ENCODE measurements at regions not wholly inside any gene's neighbourhood (a gene's known extent, or its start where the extent isn't known, plus 50 kb on each side); places are given as distances from the start of the nearest gene placed in this dataset.

- DNase-seq = no peak
Measured at GRCh38 chr11:104442321-104442720, 278.4 kb upstream of the PDGFD start.

GRCh38 chr11:104435494-104435893 is 271.5 kb upstream of the PDGFD start:
- DNase-seq = no peak

GRCh38 chr11:104433751-104434150 is 269.8 kb upstream of the PDGFD start:
- DNase-seq = no peak

- no peak for DNase-seq
Measured at GRCh38 chr11:104432981-104433380, 269.0 kb upstream of the PDGFD start.

- no peak for DNase-seq
Measured at GRCh38 chr11:104432526-104432925, 268.6 kb upstream of the PDGFD start.

GRCh38 chr11:104422324-104422944 is 258.5 kb upstream of the PDGFD start:
- no peak for DNase-seq

- no peak for DNase-seq
Measured at GRCh38 chr11:104410336-104410735, 246.4 kb upstream of the PDGFD start.

- no peak for DNase-seq
Measured at GRCh38 chr11:104408630-104409029, 244.7 kb upstream of the PDGFD start.

- no peak for DNase-seq
Measured at GRCh38 chr11:104405277-104405676, 241.3 kb upstream of the PDGFD start.

GRCh38 chr11:104404231-104405175 is 240.6 kb upstream of the PDGFD start:
- DNase-seq = no peak

- no peak for DNase-seq
Measured at GRCh38 chr11:104402812-104403521, 239.0 kb upstream of the PDGFD start.

- DNase-seq = no peak
Measured at GRCh38 chr11:104394508-104394907, 230.6 kb upstream of the PDGFD start.

- no peak for DNase-seq
Measured at GRCh38 chr11:104390651-104391050, 226.7 kb upstream of the PDGFD start.

GRCh38 chr11:104385884-104386283 is 221.9 kb upstream of the PDGFD start:
- no peak for DNase-seq

GRCh38 chr11:104380358-104380757 is 216.4 kb upstream of the PDGFD start:
- no peak for DNase-seq

- no peak for DNase-seq
Measured at GRCh38 chr11:104372111-104372510, 208.2 kb upstream of the PDGFD start.

- DNase-seq = no peak
Measured at GRCh38 chr11:104370478-104370877, 206.5 kb upstream of the PDGFD start.

GRCh38 chr11:104369761-104370160 is 205.8 kb upstream of the PDGFD start:
- no peak for DNase-seq

GRCh38 chr11:104366321-104366734 is 202.4 kb upstream of the PDGFD start:
- no peak for DNase-seq

- no peak for DNase-seq
Measured at GRCh38 chr11:104365676-104366075, 201.7 kb upstream of the PDGFD start.

GRCh38 chr11:104361975-104362374 is 198.0 kb upstream of the PDGFD start:
- no peak for DNase-seq

GRCh38 chr11:104352036-104352435 is 188.1 kb upstream of the PDGFD start:
- no peak for DNase-seq
